ENCODE measurements at regions not wholly inside any gene's neighbourhood (a gene's known extent, or its start where the extent isn't known, plus 50 kb on each side); places are given as distances from the start of the nearest gene placed in this dataset.

- no peaks in the 10 kb centered on the region for H3K27me3 ChIP-seq (ENCODE audit: control insufficient read depth, insufficient read depth, low read length)
- no peak overlapping the region for H3K9ac ChIP-seq (ENCODE audit: low read length)
- no peak overlapping the region for H3K4me3 ChIP-seq (ENCODE audit: low read length)
- no peak overlapping the region for H3K27ac ChIP-seq (ENCODE audit: low read depth, low read length)
- no peaks in the 10 kb centered on the region for H3K36me3 ChIP-seq (ENCODE audit: control insufficient read depth, insufficient read depth, low read length)
- H3K4me1 ChIP-seq (ENCODE audit: control insufficient read depth, insufficient read depth, low read length), result no peaks in the 10 kb centered on the region
Observed at GRCh38 chr13:79647533-79647932, 166.6 kb downstream of the NDFIP2 start.

GRCh38 chr13:79646880-79647279, 165.9 kb downstream of the NDFIP2 start:
- Histone ChIP-seq H3K27me3 (ENCODE audit: control insufficient read depth, insufficient read depth, low read length) (no peaks in the 10 kb centered on the region), H3K4me1 (ENCODE audit: control insufficient read depth, insufficient read depth, low read length) (no peaks in the 10 kb centered on the region), H3K4me3 (ENCODE audit: low read length) (no peak overlapping the region), H3K36me3 (ENCODE audit: control insufficient read depth, insufficient read depth, low read length) (no peaks in the 10 kb centered on the region), H3K27ac (ENCODE audit: low read depth, low read length) (no peak overlapping the region), H3K9ac (ENCODE audit: low read length) (no peak overlapping the region)

- Histone ChIP-seq H3K36me3 (ENCODE audit: control insufficient read depth, insufficient read depth, low read length) (no peaks in the 10 kb centered on the region), H3K9ac (ENCODE audit: low read length) (no peak overlapping the region), H3K27ac (ENCODE audit: low read depth, low read length) (no peak overlapping the region), H3K4me3 (ENCODE audit: low read length) (no peak overlapping the region), H3K27me3 (ENCODE audit: control insufficient read depth, insufficient read depth, low read length) (no peaks in the 10 kb centered on the region), H3K4me1 (ENCODE audit: control insufficient read depth, insufficient read depth, low read length) (no peaks in the 10 kb centered on the region)
Observed at GRCh38 chr13:79645569-79645968, 164.6 kb downstream of the NDFIP2 start.

GRCh38 chr13:79642596-79642995, 161.6 kb downstream of the NDFIP2 start:
- no peaks in the 10 kb centered on the region for H3K27me3 ChIP-seq (ENCODE audit: control insufficient read depth, insufficient read depth, low read length)
- no peak overlapping the region for H3K9ac ChIP-seq (ENCODE audit: low read length)
- no peak overlapping the region for H3K27ac ChIP-seq (ENCODE audit: low read depth, low read length)
- no peaks in the 10 kb centered on the region for H3K36me3 ChIP-seq (ENCODE audit: control insufficient read depth, insufficient read depth, low read length)
- H3K4me1 ChIP-seq (ENCODE audit: control insufficient read depth, insufficient read depth, low read length), result no peaks in the 10 kb centered on the region
- no peak overlapping the region for H3K4me3 ChIP-seq (ENCODE audit: low read length)

- Histone ChIP-seq H3K4me3 (ENCODE audit: low read length) (no peak overlapping the region), H3K27me3 (ENCODE audit: control insufficient read depth, insufficient read depth, low read length) (no peaks in the 10 kb centered on the region), H3K4me1 (ENCODE audit: control insufficient read depth, insufficient read depth, low read length) (no peaks in the 10 kb centered on the region), H3K36me3 (ENCODE audit: control insufficient read depth, insufficient read depth, low read length) (no peaks in the 10 kb centered on the region), H3K9ac (ENCODE audit: low read length) (no peak overlapping the region), H3K27ac (ENCODE audit: low read depth, low read length) (no peak overlapping the region)
Observed at GRCh38 chr13:79637133-79637763, 156.3 kb downstream of the NDFIP2 start.

- Histone ChIP-seq H3K4me1 (ENCODE audit: control insufficient read depth, insufficient read depth, low read length) (no peaks in the 10 kb centered on the region), H3K27me3 (ENCODE audit: control insufficient read depth, insufficient read depth, low read length) (no peaks in the 10 kb centered on the region), H3K4me3 (ENCODE audit: low read length) (no peak overlapping the region), H3K9ac (ENCODE audit: low read length) (no peak overlapping the region), H3K27ac (ENCODE audit: low read depth, low read length) (no peak overlapping the region), H3K36me3 (ENCODE audit: control insufficient read depth, insufficient read depth, low read length) (no peaks in the 10 kb centered on the region)
Observed at GRCh38 chr13:79631051-79631659, 150.2 kb downstream of the NDFIP2 start.

GRCh38 chr13:79628463-79628862, 147.5 kb downstream of the NDFIP2 start:
- Histone ChIP-seq H3K36me3 (ENCODE audit: control insufficient read depth, insufficient read depth, low read length) (no peaks in the 10 kb centered on the region), H3K9ac (ENCODE audit: low read length) (no peak overlapping the region), H3K4me1 (ENCODE audit: control insufficient read depth, insufficient read depth, low read length) (no peaks in the 10 kb centered on the region), H3K27me3 (ENCODE audit: control insufficient read depth, insufficient read depth, low read length) (no peaks in the 10 kb centered on the region), H3K4me3 (ENCODE audit: low read length) (no peak overlapping the region), H3K27ac (ENCODE audit: low read depth, low read length) (no peak overlapping the region)

- H3K9ac ChIP-seq (ENCODE audit: low read length), result no peak overlapping the region
- no peaks in the 10 kb centered on the region for H3K36me3 ChIP-seq (ENCODE audit: control insufficient read depth, insufficient read depth, low read length)
Observed at GRCh38 chr13:79626924-79627323, 146.0 kb downstream of the NDFIP2 start.

GRCh38 chr13:79625517-79625916, 144.6 kb downstream of the NDFIP2 start:
- Histone ChIP-seq H3K9ac (ENCODE audit: low read length) (no peak overlapping the region), H3K36me3 (ENCODE audit: control insufficient read depth, insufficient read depth, low read length) (no peaks in the 10 kb centered on the region), H3K27me3 (ENCODE audit: control insufficient read depth, insufficient read depth, low read length) (no peaks in the 10 kb centered on the region), H3K4me3 (ENCODE audit: low read length) (no peak overlapping the region), H3K27ac (ENCODE audit: low read depth, low read length) (no peak overlapping the region), H3K4me1 (ENCODE audit: control insufficient read depth, insufficient read depth, low read length) (no peaks in the 10 kb centered on the region)

More at GRCh38 chr13:79626924-79627323, 146.0 kb downstream of the NDFIP2 start:
- Histone ChIP-seq H3K4me3 (ENCODE audit: low read length) (no peak overlapping the region), H3K27me3 (ENCODE audit: control insufficient read depth, insufficient read depth, low read length) (no peaks in the 10 kb centered on the region), H3K27ac (ENCODE audit: low read depth, low read length) (no peak overlapping the region), H3K4me1 (ENCODE audit: control insufficient read depth, insufficient read depth, low read length) (no peaks in the 10 kb centered on the region)

- H3K9ac ChIP-seq (ENCODE audit: low read length), result no peak overlapping the region
- no peaks in the 10 kb centered on the region for H3K27me3 ChIP-seq (ENCODE audit: control insufficient read depth, insufficient read depth, low read length)
- no peak overlapping the region for H3K27ac ChIP-seq (ENCODE audit: low read depth, low read length)
- H3K4me1 ChIP-seq (ENCODE audit: control insufficient read depth, insufficient read depth, low read length), result no peaks in the 10 kb centered on the region
- H3K36me3 ChIP-seq (ENCODE audit: control insufficient read depth, insufficient read depth, low read length), result no peaks in the 10 kb centered on the region
- no peak overlapping the region for H3K4me3 ChIP-seq (ENCODE audit: low read length)
Observed at GRCh38 chr13:79621902-79622301, 140.9 kb downstream of the NDFIP2 start.

GRCh38 chr13:79621449-79621848, 140.5 kb downstream of the NDFIP2 start:
- Histone ChIP-seq H3K27ac (ENCODE audit: low read depth, low read length) (no peak overlapping the region), H3K4me3 (ENCODE audit: low read length) (no peak overlapping the region), H3K36me3 (ENCODE audit: control insufficient read depth, insufficient read depth, low read length) (no peaks in the 10 kb centered on the region), H3K27me3 (ENCODE audit: control insufficient read depth, insufficient read depth, low read length) (no peaks in the 10 kb centered on the region), H3K9ac (ENCODE audit: low read length) (no peak overlapping the region), H3K4me1 (ENCODE audit: control insufficient read depth, insufficient read depth, low read length) (no peaks in the 10 kb centered on the region)

GRCh38 chr13:79614250-79614918, 133.4 kb downstream of the NDFIP2 start:
- Histone ChIP-seq H3K27ac (ENCODE audit: low read depth, low read length) (no peak overlapping the region), H3K9ac (ENCODE audit: low read length) (no peak overlapping the region), H3K36me3 (ENCODE audit: control insufficient read depth, insufficient read depth, low read length) (no peaks in the 10 kb centered on the region), H3K4me3 (ENCODE audit: low read length) (no peak overlapping the region), H3K4me1 (ENCODE audit: control insufficient read depth, insufficient read depth, low read length) (no peaks in the 10 kb centered on the region), H3K27me3 (ENCODE audit: control insufficient read depth, insufficient read depth, low read length) (no peaks in the 10 kb centered on the region)

GRCh38 chr13:79612604-79613003, 131.6 kb downstream of the NDFIP2 start:
- Histone ChIP-seq H3K9ac (ENCODE audit: low read length) (no peak overlapping the region), H3K4me3 (ENCODE audit: low read length) (no peak overlapping the region), H3K27me3 (ENCODE audit: control insufficient read depth, insufficient read depth, low read length) (no peaks in the 10 kb centered on the region), H3K4me1 (ENCODE audit: control insufficient read depth, insufficient read depth, low read length) (no peaks in the 10 kb centered on the region), H3K36me3 (ENCODE audit: control insufficient read depth, insufficient read depth, low read length) (no peaks in the 10 kb centered on the region), H3K27ac (ENCODE audit: low read depth, low read length) (no peak overlapping the region)

Data from rectal smooth muscle tissue (tissue), 1 donor.